PC-9 (cell line): ENCODE measurements at regions not wholly inside any gene's neighbourhood (a gene's known extent, or its start where the extent isn't known, plus 50 kb on each side); places are given as distances from the start of the nearest gene placed in this dataset.

Source experiments
- EZH2 ChIP-seq: fragments of 200-600 bp; sonication (generic); IDR thresholded peaks from 2 replicates; pipeline ENCODE4 v1.8.0; 2017; ENCODE audit warnings: antibody characterized with exemption, low read depth
- TF ChIP-seq, protein P1 (sequence below): fragments of 200-600 bp; sonication (generic); conservative IDR thresholded peaks from 2 replicates; pipeline ENCODE4 v1.6.1; 2017; ENCODE audit warnings: mixed run types, antibody characterized with exemption, mild to moderate bottlenecking, moderate library complexity

DNA sequence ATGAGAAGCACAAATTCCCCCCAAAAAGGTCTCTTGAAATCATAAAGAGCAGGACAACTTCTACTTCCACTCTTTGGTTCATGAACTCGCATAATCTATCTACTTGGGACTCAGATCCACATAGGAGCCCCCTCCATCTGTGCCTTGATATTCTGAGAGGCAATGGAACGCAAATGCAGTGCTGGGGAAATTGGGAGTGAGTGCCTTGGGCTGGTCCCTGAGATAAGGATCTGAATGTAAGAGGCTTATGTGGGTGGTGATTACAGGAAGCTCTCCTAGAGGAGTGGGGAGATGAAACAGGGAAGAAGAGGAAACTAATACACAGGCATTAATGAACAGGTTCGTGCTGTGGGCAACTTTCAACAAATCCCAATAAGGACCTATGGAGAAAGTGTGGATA lies 285.6 kb downstream of the RASEF start:
- TF ChIP-seq, protein P1, sequence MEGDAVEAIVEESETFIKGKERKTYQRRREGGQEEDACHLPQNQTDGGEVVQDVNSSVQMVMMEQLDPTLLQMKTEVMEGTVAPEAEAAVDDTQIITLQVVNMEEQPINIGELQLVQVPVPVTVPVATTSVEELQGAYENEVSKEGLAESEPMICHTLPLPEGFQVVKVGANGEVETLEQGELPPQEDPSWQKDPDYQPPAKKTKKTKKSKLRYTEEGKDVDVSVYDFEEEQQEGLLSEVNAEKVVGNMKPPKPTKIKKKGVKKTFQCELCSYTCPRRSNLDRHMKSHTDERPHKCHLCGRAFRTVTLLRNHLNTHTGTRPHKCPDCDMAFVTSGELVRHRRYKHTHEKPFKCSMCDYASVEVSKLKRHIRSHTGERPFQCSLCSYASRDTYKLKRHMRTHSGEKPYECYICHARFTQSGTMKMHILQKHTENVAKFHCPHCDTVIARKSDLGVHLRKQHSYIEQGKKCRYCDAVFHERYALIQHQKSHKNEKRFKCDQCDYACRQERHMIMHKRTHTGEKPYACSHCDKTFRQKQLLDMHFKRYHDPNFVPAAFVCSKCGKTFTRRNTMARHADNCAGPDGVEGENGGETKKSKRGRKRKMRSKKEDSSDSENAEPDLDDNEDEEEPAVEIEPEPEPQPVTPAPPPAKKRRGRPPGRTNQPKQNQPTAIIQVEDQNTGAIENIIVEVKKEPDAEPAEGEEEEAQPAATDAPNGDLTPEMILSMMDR, result no peak
- TF ChIP-seq EZH2, result no peak
